ENCODE measurements at regions not wholly inside any gene's neighbourhood (a gene's known extent, or its start where the extent isn't known, plus 50 kb on each side); places are given as distances from the start of the nearest gene placed in this dataset.

DNA sequence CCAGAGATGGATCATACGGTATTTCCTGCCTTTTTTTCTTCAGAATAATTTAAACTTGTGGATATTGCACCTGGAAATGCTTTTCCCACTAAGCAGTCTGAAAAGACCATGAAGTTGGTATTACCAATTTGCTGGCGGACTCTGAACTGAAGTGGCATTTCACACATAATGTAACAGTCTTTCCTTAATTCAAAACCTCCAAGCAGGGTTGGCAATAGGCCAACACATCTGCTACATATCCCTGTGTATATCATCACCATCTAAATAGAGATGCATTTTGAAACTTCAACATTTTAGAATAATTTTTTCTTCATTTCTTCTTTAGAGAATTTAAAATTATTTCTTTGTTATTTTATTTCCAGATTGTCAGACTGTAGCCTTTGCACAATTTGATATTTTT lies 100.5 kb downstream of the TSPAN8 start:
- TF ChIP-seq, protein P1, sequence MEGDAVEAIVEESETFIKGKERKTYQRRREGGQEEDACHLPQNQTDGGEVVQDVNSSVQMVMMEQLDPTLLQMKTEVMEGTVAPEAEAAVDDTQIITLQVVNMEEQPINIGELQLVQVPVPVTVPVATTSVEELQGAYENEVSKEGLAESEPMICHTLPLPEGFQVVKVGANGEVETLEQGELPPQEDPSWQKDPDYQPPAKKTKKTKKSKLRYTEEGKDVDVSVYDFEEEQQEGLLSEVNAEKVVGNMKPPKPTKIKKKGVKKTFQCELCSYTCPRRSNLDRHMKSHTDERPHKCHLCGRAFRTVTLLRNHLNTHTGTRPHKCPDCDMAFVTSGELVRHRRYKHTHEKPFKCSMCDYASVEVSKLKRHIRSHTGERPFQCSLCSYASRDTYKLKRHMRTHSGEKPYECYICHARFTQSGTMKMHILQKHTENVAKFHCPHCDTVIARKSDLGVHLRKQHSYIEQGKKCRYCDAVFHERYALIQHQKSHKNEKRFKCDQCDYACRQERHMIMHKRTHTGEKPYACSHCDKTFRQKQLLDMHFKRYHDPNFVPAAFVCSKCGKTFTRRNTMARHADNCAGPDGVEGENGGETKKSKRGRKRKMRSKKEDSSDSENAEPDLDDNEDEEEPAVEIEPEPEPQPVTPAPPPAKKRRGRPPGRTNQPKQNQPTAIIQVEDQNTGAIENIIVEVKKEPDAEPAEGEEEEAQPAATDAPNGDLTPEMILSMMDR (IDR thresholded peaks at IDR 0.05): no peak
- no peak for TF ChIP-seq EZH2 (IDR thresholded peaks at IDR 0.05; ENCODE audit: borderline replicate concordance, insufficient read depth, low read depth, low read length, poor library complexity, severe bottlenecking)
